Adrenal gland (tissue), 9 donors: ENCODE measurements at regions not wholly inside any gene's neighbourhood (a gene's known extent, or its start where the extent isn't known, plus 50 kb on each side); places are given as distances from the start of the nearest gene placed in this dataset.

Experiments used
- DNase-seq, 7 donors: peaks; one replicate each; pipeline ENCODE4 v3.0.0-alpha.2; 2019 to 2020
- H3K27ac ChIP-seq, 5 donors: fragments of 200-600 bp; sonication (generic) in 4 of 5; 1 replicate in 3 of 5; 2 replicates in 2 of 5; pipeline versions ENCODE4 v1.5.1 to v1.8.0; 2016 to 2020; ENCODE audit warnings: mild to moderate bottlenecking in 1 of 5
- H3K27me3 ChIP-seq: fragments of 200-600 bp; 2 replicates; pipeline ENCODE4 v1.8.0; 2021
- H3K36me3 ChIP-seq, 2 donors: fragments of 200-600 bp; replicated peaks in 1 of 2; 1 replicate in 1 of 2; 2 replicates in 1 of 2; pipeline versions ENCODE4 v1.5.1 to v1.8.0; 2018 to 2022
- H3K4me1 ChIP-seq, 2 donors: fragments of 200-600 bp; replicated peaks in 1 of 2; 1 replicate in 1 of 2; 2 replicates in 1 of 2; pipeline versions ENCODE4 v1.5.1 to v1.8.0; 2018 to 2021
- H3K4me3 ChIP-seq, 4 donors: fragments of 200-600 bp; sonication (generic) in 3 of 4; one replicate each; pipeline ENCODE4 v1.5.1; 2016 to 2018
- H3K9me3 ChIP-seq, 3 donors: fragments of 200-600 bp; sonication (generic) in 1 of 3; replicated peaks in 1 of 3; 1 replicate in 2 of 3; 2 replicates in 1 of 3; pipeline versions ENCODE4 v1.5.1 to v1.8.0; 2016 to 2021
- POLR2A ChIP-seq, 2 donors: fragments of 450-650 bp; IDR thresholded peaks; one replicate each; pipeline ENCODE4 v1.6.1; 2017; ENCODE audit warnings: antibody characterized with exemption in 2 of 2, mild to moderate bottlenecking in 2 of 2, moderate library complexity in 1 of 2
- WGBS, 4 donors: extraction: QIAGEN DNeasy Blood & Tissue Kit in 2 of 4; methylation state at CpG; one replicate each; pipeline versions ENCODE4 v1.1.5 to v1.1.7; 2013 to 2017; 5-methylcytosine and 5-hydroxymethylcytosine counted together
- intact Hi-C, 2 donors: fragments of 100-400 bp; cut with DNase I; formaldehyde crosslinking; loops; one replicate each; pipeline versions ENCODE4 v1.14.1 to v1.15.0; 2022 to 2023
- TF ChIP-seq, protein P1 (sequence below), 6 experiments: fragments of 450-650 bp in 4 of 6; fragments of 200-600 bp in 2 of 6; sonication (generic) in 1 of 6; IDR thresholded peaks; 1 replicate in 5 of 6; 2 replicates in 1 of 6; pipeline versions ENCODE4 v1.5.1 to v1.8.0; 2016 to 2021; ENCODE audit warnings: antibody characterized with exemption in 6 of 6, mild to moderate bottlenecking in 2 of 6, moderate library complexity in 1 of 6
- donor health status: healthy with polysubstance abuse.
- donor health status: Bipolar disorder and iron deficiency.
- donor health status: DM: yes; HTN: yes; CAD: no.
- donor health status: DM: no; HTN: no; CAD: no.
- donor health status: DM: no; HTN: no; CAD: no.

DNA sequence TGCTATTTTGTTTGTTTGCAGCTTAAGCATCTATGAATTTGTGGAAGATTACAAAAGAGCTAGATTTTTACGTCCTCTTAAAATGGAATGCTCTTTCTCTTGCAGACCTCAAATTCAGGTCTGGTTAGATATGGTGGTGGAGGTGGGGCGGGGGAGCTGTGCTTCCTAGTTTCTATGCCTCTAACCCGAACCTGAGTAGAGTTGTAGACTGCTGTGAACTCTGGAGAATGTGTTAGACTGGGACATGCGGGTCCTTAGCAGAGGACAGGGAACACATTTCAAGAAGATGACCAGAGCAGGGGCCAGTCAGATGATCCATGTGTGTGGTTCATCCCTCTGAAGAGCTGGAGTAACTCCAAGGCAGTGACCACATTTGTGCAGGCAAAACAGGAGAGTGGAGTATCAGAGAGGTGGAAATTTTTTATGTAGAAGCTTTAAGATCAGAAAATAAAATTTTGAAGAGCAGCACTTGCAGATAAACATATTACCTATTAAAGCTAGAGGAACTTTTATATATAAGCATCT lies 154.9 kb downstream of the FAM174A start:
- 78 to 96% (median 82%) methylated on average over 4 of the region's 4 CpGs for WGBS, 4 donors
- DNase-seq: no peak

DNA sequence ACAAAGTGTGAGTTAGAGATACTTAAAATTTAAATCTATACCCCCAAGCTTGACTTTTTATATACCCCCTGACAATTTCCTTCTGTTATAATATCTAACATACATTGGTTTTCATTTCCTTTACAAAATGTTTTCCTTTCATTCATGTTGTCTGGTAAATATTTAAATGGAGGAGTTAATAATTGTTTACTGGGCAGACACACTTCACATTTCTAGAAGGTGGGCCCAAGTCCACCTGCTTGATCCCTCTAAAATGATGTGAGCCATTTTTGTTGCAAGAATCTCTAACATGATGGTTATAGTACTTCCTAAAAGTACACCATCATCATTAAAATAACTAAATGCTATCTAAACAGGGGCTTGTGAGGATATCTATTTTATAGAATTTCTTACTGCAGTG lies 155.9 kb downstream of the FAM174A start:
- TF ChIP-seq, protein P1, sequence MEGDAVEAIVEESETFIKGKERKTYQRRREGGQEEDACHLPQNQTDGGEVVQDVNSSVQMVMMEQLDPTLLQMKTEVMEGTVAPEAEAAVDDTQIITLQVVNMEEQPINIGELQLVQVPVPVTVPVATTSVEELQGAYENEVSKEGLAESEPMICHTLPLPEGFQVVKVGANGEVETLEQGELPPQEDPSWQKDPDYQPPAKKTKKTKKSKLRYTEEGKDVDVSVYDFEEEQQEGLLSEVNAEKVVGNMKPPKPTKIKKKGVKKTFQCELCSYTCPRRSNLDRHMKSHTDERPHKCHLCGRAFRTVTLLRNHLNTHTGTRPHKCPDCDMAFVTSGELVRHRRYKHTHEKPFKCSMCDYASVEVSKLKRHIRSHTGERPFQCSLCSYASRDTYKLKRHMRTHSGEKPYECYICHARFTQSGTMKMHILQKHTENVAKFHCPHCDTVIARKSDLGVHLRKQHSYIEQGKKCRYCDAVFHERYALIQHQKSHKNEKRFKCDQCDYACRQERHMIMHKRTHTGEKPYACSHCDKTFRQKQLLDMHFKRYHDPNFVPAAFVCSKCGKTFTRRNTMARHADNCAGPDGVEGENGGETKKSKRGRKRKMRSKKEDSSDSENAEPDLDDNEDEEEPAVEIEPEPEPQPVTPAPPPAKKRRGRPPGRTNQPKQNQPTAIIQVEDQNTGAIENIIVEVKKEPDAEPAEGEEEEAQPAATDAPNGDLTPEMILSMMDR (IDR thresholded peaks at IDR 0.05): no peak
- no peak for TF ChIP-seq POLR2A (IDR thresholded peaks at IDR 0.05)

More for the DNA sequence above, 154.9 kb downstream of the FAM174A start:
- intact Hi-C loops: no loop called here
- H3K36me3 ChIP-seq: no peaks in the 10 kb centered on the region
- no peaks in the 10 kb centered on the region for H3K4me1 ChIP-seq
- no peak for TF ChIP-seq POLR2A (IDR thresholded peaks at IDR 0.05)
- TF ChIP-seq, protein P1 (IDR thresholded peaks at IDR 0.05): no peak
- no peak overlapping the region for H3K27ac ChIP-seq
- H3K27me3 ChIP-seq: no peaks in the 10 kb centered on the region
- H3K9me3 ChIP-seq: no peaks in the 10 kb centered on the region
- H3K4me3 ChIP-seq: no peak overlapping the region

DNA sequence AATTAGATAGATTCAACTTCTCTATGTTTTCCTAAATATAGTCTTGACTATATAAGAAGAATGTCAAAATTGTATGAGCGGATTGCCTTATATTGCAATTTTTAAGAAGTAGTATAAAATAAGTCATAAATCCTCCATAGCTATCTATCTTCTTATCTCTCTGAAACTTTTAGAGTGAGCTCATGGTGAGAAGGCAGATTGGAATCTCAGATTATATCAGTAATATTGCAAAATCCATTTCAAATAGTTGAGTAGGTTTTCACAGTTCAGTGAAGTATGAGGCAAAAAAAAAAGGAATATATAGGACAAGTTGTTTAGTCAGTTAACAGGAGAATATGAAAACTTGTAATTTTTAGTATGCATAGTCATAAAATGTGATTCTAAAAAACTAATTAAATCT lies 156.4 kb downstream of the FAM174A start:
- no peaks in the 10 kb centered on the region for H3K9me3 ChIP-seq
- H3K27me3 ChIP-seq: no peaks in the 10 kb centered on the region
- no peak overlapping the region for H3K4me3 ChIP-seq
- no peak for DNase-seq
- TF ChIP-seq, protein P1 (IDR thresholded peaks at IDR 0.05): no peak
- no peak for TF ChIP-seq POLR2A (IDR thresholded peaks at IDR 0.05)
- no peaks in the 10 kb centered on the region for H3K36me3 ChIP-seq
- intact Hi-C loops: no loop called here
- no peaks in the 10 kb centered on the region for H3K4me1 ChIP-seq
- WGBS, 4 donors: 74 to 88% (median 77%) methylated on average over 1 of the region's 1 CpG
- H3K27ac ChIP-seq: no peak overlapping the region

More for the DNA sequence above, 155.9 kb downstream of the FAM174A start:
- intact Hi-C loops: no loop called here
- DNase-seq: no peak
- Histone ChIP-seq H3K4me1 (no peaks in the 10 kb centered on the region), H3K36me3 (no peaks in the 10 kb centered on the region), H3K4me3 (no peak overlapping the region), H3K9me3 (no peaks in the 10 kb centered on the region), H3K27ac (no peak overlapping the region), H3K27me3 (no peaks in the 10 kb centered on the region)

DNA sequence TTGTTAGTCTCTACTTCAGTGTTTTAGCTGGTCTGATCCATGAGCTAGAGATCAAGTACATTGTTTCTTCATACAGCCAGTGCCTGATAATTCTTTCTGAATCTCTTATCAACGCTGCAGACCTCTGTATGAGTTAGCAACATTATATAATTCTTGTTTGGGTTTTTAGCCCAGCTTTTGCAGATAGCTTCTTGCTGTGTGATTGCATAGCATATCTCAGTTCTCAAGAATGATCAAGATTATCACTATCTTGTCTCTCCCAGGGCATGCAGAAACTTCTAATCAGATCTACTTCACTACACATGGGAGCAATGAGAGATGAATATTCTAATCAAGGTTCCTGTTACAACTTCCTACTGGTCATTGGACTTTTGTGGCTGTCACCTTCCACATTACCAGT lies 158.3 kb downstream of the FAM174A start:
- intact Hi-C loops: no loop called here
- Histone ChIP-seq H3K27me3 (no peaks in the 10 kb centered on the region), H3K4me3 (no peak overlapping the region), H3K9me3 (no peaks in the 10 kb centered on the region), H3K27ac (no peak overlapping the region), H3K4me1 (no peaks in the 10 kb centered on the region), H3K36me3 (no peaks in the 10 kb centered on the region)
- no peak for DNase-seq
- TF ChIP-seq POLR2A (IDR thresholded peaks at IDR 0.05): no peak
- TF ChIP-seq, protein P1 (IDR thresholded peaks at IDR 0.05): no peak
- WGBS, 4 donors: 73 to 87% (median 79%) methylated on average over 1 of the region's 1 CpG
